ENCODE measurements at regions not wholly inside any gene's neighbourhood (a gene's known extent, or its start where the extent isn't known, plus 50 kb on each side); places are given as distances from the start of the nearest gene placed in this dataset.
"Not testable (repeated sequence)": the region's sequence is repeated elsewhere in the genome, so short reads cannot be mapped to it uniquely, and the experiment has no call there.

DNA sequence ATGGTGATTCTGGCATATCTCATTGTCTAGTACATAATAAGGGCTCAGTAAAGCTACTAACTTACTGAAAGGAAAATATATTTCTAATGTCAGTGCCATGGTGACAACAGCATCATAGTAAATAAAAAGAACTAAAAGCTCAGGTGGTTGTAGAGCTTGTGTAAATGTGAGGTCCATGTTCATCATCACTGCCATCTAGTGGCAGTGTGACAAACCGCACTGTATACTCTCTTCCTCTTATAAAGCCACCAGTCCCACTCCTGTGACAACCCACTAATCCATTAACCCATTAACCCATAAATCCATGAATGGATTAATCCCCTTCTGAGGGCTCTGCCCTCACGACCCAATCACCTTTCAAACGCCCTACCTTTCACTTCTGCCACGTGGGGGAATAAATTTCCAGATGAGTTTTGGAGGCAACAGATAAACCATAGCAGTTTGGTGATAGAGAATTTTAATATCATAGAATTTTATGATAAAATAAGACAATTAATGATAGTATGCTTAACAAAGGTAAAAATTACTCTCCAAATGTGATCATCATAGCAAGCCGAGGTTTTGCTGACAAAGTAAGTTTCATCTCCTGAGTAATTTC, 160.4 kb upstream of the SGCG start:
- no CpG with 5 or more reads among the region's 5 CpGs for WGBS (ENCODE audit: insufficient coverage)
- DNase-seq: peak; percentile 76

DNA sequence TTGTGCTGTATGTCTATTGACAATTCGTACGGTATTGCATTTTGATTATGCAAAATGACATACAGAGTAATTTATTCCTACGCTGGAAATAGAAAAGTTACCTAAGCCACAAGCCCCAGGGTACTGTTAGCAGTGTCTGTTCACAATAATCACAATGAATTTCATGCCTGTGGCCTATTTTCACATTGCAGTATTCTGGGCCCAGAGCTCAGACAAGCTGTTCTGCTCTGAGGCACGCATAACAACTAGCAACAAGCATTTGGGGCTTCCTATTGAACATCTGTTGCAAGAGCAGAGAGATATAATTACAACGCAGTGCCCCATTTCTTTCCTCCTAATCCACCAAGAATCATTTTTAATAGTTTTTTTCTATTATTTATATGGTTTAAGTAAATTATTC, 158.9 kb upstream of the SGCG start:
- DNase-seq: peak; percentile 8

More for the DNA sequence above, 160.4 kb upstream of the SGCG start:
- Histone ChIP-seq H3K4me1 (ENCODE audit: control insufficient read depth, insufficient read depth, low read length) (no peaks in the 10 kb centered on the region), H3K27me3 (ENCODE audit: control insufficient read depth, insufficient read depth, low read length) (no peaks in the 10 kb centered on the region), H3K9me3 (replicated peaks; ENCODE audit: control insufficient read depth, low read depth, low read length) (no peaks in the 10 kb centered on the region), H3K36me3 (ENCODE audit: control insufficient read depth, insufficient read depth, low read length) (no peaks in the 10 kb centered on the region), H3K27ac (ENCODE audit: low read length) (no peak overlapping the region), H3K4me3 (ENCODE audit: low read length) (no peak overlapping the region)

DNA sequence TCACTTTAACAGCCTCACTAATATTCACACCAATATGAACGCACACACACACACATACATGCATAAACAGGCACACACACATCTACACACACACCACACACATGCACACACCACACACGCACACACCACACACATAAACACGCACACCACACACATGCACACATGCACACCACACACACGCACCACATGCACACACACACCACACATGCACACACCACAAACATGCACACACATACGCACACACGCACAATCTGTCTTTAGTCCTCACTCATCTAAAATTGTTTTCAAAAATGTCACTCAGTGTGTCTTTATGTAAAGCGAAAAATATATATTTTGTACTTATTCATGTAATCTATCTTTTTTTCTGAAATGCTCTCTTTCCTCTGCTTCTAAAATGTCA, 158.1 kb upstream of the SGCG start:
- 91% methylated on average over 4 of the region's 7 CpGs for WGBS (ENCODE audit: insufficient coverage)

More for the DNA sequence above, 158.9 kb upstream of the SGCG start:
- Histone ChIP-seq H3K27ac (ENCODE audit: low read length) (no peak overlapping the region), H3K4me3 (ENCODE audit: low read length) (no peak overlapping the region), H3K36me3 (ENCODE audit: control insufficient read depth, insufficient read depth, low read length) (no peaks in the 10 kb centered on the region), H3K27me3 (ENCODE audit: control insufficient read depth, insufficient read depth, low read length) (no peaks in the 10 kb centered on the region), H3K9me3 (replicated peaks; ENCODE audit: control insufficient read depth, low read depth, low read length) (no peaks in the 10 kb centered on the region), H3K4me1 (ENCODE audit: control insufficient read depth, insufficient read depth, low read length) (no peaks in the 10 kb centered on the region)
- WGBS (ENCODE audit: insufficient coverage): no CpG with 5 or more reads among the region's 5 CpGs

DNA sequence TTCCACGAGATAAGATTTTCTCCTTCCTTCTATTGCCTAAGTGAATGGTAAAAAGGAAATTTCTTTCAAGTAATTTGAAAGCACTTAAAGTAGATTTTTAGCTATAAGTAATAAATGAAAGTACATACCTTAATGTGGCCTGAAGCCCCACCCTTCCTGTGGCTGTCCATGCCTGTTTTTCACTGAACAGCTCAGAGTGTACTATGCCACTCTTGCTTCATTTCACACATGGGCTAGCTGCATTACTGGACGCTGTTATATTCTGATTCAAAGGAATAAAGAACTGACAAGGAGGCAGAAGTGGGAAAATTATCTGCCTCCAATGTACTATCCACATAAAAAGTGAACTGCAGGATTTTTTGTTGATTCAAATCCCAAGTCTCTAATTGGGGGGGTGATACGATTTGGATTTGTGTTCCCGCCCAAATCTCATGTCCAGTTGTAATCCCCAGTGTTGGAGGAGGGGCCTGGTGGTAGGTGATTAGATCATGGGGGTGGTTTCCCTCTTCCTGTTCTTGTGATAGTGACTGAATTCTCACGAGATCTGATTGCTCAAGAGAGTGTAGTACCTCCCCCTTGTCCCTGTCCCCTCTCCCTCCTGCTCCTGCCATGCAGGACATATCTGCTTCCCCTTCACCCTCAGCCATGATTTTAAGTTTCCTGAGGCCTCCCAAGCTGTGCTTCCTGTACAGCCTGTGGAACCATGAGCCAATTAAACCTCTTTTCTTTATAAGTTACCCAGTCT, 154.7 kb upstream of the SGCG start:
- no peak for DNase-seq
- no peaks in the 10 kb centered on the region for H3K9me3 ChIP-seq (replicated peaks; ENCODE audit: control insufficient read depth, low read depth, low read length)
- H3K27me3 ChIP-seq (ENCODE audit: control insufficient read depth, insufficient read depth, low read length): no peaks in the 10 kb centered on the region
- no peaks in the 10 kb centered on the region for H3K36me3 ChIP-seq (ENCODE audit: control insufficient read depth, insufficient read depth, low read length)
- H3K4me3 ChIP-seq (ENCODE audit: low read length): no peak overlapping the region
- no peaks in the 10 kb centered on the region for H3K4me1 ChIP-seq (ENCODE audit: control insufficient read depth, insufficient read depth, low read length)
- no CpG with 5 or more reads among the region's 5 CpGs for WGBS (ENCODE audit: insufficient coverage)
- H3K27ac ChIP-seq (ENCODE audit: low read length): no peak overlapping the region

More for the DNA sequence above, 158.1 kb upstream of the SGCG start:
- Histone ChIP-seq H3K27me3 (ENCODE audit: control insufficient read depth, insufficient read depth, low read length) (no peaks in the 10 kb centered on the region), H3K9me3 (replicated peaks; ENCODE audit: control insufficient read depth, low read depth, low read length) (no peaks in the 10 kb centered on the region), H3K4me1 (ENCODE audit: control insufficient read depth, insufficient read depth, low read length) (no peaks in the 10 kb centered on the region), H3K4me3 (ENCODE audit: low read length) (no peak overlapping the region), H3K27ac (ENCODE audit: low read length) (no peak overlapping the region), H3K36me3 (ENCODE audit: control insufficient read depth, insufficient read depth, low read length) (no peaks in the 10 kb centered on the region)
- DNase-seq: no peak

DNA sequence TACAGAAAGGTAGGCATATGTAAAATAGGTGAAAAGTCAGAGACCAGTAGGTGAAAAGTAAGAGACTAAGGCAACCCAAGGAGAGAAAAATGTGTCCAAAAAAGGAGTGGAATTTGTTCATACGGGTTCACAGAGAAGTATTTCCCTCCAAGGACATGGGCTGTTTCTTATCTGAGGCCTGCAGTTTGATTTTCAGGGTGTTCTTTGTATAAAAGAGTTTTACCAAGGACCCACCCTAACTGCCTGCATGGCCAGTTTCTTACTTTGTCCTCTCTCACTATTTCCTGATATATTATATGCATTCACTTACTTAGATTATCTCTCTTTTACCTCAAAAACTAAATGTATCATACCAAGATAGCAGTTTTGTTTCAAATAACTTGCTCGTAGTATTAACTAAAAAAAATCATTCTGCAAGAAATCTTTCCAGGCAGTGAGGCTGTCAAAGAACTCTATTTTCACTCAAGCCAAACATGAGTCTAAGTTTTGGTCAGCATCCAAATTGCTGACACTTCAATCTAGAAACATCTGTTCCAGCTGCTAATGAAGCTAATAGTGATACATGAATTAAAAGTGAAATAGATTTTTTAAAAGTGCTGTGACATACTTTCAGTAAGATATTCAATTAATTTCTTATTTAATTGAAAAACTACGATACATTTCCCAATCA, 141.4 kb upstream of the SGCG start:
- peak; percentile 32 for DNase-seq
- H3K4me1 ChIP-seq (ENCODE audit: control insufficient read depth, insufficient read depth, low read length): no peaks in the 10 kb centered on the region
- H3K27me3 ChIP-seq (ENCODE audit: control insufficient read depth, insufficient read depth, low read length): no peaks in the 10 kb centered on the region
- H3K27ac ChIP-seq (ENCODE audit: low read length): no peak overlapping the region
- no peaks in the 10 kb centered on the region for H3K36me3 ChIP-seq (ENCODE audit: control insufficient read depth, insufficient read depth, low read length)
- H3K4me3 ChIP-seq (ENCODE audit: low read length): no peak overlapping the region
- no peaks in the 10 kb centered on the region for H3K9me3 ChIP-seq (replicated peaks; ENCODE audit: control insufficient read depth, low read depth, low read length)
- no CpG with 5 or more reads among the region's 3 CpGs for WGBS (ENCODE audit: insufficient coverage)

DNA sequence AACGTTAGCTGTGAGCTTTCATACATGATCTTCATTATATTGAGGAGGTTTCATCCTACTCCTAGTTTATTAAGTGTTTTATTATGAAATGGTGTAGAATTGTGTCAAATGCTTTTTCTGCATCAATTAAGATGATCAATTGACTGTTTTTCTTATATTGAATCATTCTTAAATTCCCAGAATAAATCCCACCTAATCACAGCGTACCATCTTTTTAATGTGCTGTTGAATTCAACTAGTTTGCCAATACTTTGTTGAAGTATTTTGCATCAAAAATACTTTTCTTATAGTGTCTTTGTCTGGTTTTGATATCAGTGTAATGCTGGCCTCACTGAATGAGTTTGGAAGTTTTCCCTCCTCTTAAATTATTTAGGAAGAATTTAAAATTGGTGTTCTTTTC, 138.6 kb upstream of the SGCG start:
- H3K27me3 ChIP-seq (ENCODE audit: control insufficient read depth, insufficient read depth, low read length): no peaks in the 10 kb centered on the region
- no peak overlapping the region for H3K4me3 ChIP-seq (ENCODE audit: low read length)
- DNase-seq: peak; percentile 14
- WGBS (ENCODE audit: insufficient coverage): no CpG with 5 or more reads among the region's 2 CpGs
- no peaks in the 10 kb centered on the region for H3K36me3 ChIP-seq (ENCODE audit: control insufficient read depth, insufficient read depth, low read length)
- H3K9me3 ChIP-seq (replicated peaks; ENCODE audit: control insufficient read depth, low read depth, low read length): no peaks in the 10 kb centered on the region
- no peaks in the 10 kb centered on the region for H3K4me1 ChIP-seq (ENCODE audit: control insufficient read depth, insufficient read depth, low read length)
- no peak overlapping the region for H3K27ac ChIP-seq (ENCODE audit: low read length)

DNA sequence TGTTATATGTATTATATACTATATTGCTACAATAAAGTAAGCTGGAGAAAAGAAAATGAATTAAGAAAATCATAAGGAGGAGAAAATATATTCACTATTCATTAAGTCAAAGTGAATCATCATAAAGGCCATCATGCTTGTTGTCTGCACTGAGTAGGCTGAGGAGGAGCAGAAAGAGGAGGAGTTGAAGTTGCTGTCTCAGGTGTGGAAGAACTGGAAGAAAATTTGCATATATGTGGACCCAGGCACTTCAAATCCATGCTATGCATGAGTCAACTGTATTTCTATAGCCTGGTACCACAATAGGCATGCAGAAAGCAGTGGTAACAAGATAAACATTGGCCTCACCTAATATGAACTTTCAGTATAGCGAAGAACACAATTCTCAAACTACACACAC, 135.9 kb upstream of the SGCG start:
- Histone ChIP-seq H3K9me3 (replicated peaks; ENCODE audit: control insufficient read depth, low read depth, low read length) (no peaks in the 10 kb centered on the region), H3K4me1 (ENCODE audit: control insufficient read depth, insufficient read depth, low read length) (no peaks in the 10 kb centered on the region), H3K4me3 (ENCODE audit: low read length) (no peak overlapping the region), H3K27me3 (ENCODE audit: control insufficient read depth, insufficient read depth, low read length) (no peaks in the 10 kb centered on the region), H3K36me3 (ENCODE audit: control insufficient read depth, insufficient read depth, low read length) (no peaks in the 10 kb centered on the region), H3K27ac (ENCODE audit: low read length) (no peak overlapping the region)
- WGBS (ENCODE audit: insufficient coverage): no CpG with 5 or more reads among the region's 1 CpG
- no peak for DNase-seq

DNA sequence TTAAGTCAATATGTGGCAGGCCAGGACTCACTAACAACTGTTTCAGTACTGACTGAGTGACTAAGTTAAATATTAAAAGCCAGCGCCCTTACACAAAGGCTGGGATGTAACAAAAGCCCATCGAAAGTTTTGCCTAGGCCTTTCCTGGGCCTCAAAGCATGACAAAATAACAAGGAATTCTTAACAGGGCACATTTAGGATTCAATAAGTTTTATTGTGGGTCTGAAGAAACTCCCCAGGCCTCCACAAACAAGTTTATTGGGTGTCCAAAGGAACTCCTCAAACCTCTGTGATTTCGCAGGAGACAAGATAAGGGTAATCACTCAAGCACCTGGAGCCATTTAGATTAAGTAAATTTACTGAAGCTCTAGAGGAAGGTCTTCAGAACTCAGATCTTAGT, 130.7 kb upstream of the SGCG start:
- H3K27ac ChIP-seq (ENCODE audit: low read length): no peak overlapping the region
- no peaks in the 10 kb centered on the region for H3K36me3 ChIP-seq (ENCODE audit: control insufficient read depth, insufficient read depth, low read length)
- no peaks in the 10 kb centered on the region for H3K27me3 ChIP-seq (ENCODE audit: control insufficient read depth, insufficient read depth, low read length)
- H3K9me3 ChIP-seq (replicated peaks; ENCODE audit: control insufficient read depth, low read depth, low read length): no peaks in the 10 kb centered on the region
- no CpG with 5 or more reads among the region's 3 CpGs for WGBS (ENCODE audit: insufficient coverage)
- no peak for DNase-seq
- H3K4me3 ChIP-seq (ENCODE audit: low read length): no peak overlapping the region
- no peaks in the 10 kb centered on the region for H3K4me1 ChIP-seq (ENCODE audit: control insufficient read depth, insufficient read depth, low read length)

DNA sequence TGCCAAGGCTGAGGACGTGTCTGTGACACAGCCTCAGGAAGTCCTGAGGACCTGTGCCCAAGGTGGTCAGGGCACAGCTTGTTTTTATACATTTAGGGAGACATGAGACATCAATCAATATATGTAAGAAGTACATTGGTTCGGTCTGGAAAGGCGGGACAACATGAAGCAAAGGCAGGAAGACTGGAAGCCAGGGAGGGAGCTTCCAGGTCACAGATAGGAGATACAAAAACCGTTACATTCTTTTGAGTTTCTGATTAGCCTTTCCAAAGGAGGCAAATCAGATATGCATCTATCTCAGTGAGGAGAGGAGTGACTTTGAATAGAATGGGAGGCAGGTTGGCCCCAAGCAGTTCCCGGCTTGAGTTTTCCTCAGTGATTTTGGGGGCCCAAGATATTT, 127.1 kb upstream of the SGCG start:
- not testable (repeated sequence) for H3K4me3 ChIP-seq (ENCODE audit: low read length); H3K27me3 ChIP-seq (ENCODE audit: control insufficient read depth, insufficient read depth, low read length); DNase-seq; H3K36me3 ChIP-seq (ENCODE audit: control insufficient read depth, insufficient read depth, low read length); H3K27ac ChIP-seq (ENCODE audit: low read length); H3K4me1 ChIP-seq (ENCODE audit: control insufficient read depth, insufficient read depth, low read length); H3K9me3 ChIP-seq (replicated peaks; ENCODE audit: control insufficient read depth, low read depth, low read length)
- WGBS (ENCODE audit: insufficient coverage): 77% methylated on average over 4 of the region's 5 CpGs

DNA sequence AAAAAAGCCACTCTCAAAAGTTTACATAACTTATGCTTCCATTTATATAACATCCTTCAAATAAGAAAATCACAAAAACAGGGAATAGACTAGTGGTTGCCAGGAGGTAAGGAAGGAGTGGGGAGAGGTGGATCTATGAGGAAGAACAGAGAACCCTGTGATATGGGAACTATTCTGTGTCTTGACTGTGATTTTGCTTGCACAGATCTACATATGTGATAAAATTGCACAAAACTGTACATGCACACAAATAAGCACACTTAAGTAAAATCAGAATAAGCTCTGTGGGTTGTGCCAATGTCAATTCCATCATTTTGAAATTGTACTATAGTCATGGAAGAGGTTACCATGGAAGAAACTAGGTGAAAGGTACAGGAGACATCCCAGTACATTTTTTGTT, 121.6 kb upstream of the SGCG start:
- H3K36me3 ChIP-seq (ENCODE audit: control insufficient read depth, insufficient read depth, low read length): no peaks in the 10 kb centered on the region
- H3K4me3 ChIP-seq (ENCODE audit: low read length): no peak overlapping the region
- H3K27ac ChIP-seq (ENCODE audit: low read length): no peak overlapping the region
- H3K27me3 ChIP-seq (ENCODE audit: control insufficient read depth, insufficient read depth, low read length): no peaks in the 10 kb centered on the region
- no peak for DNase-seq
- H3K9me3 ChIP-seq (replicated peaks; ENCODE audit: control insufficient read depth, low read depth, low read length): no peaks in the 10 kb centered on the region
- H3K4me1 ChIP-seq (ENCODE audit: control insufficient read depth, insufficient read depth, low read length): no peaks in the 10 kb centered on the region

Data from muscle of leg (tissue), 3 donors.